ENCODE measurements at regions not wholly inside any gene's neighbourhood (a gene's known extent, or its start where the extent isn't known, plus 50 kb on each side); places are given as distances from the start of the nearest gene placed in this dataset.

DNA sequence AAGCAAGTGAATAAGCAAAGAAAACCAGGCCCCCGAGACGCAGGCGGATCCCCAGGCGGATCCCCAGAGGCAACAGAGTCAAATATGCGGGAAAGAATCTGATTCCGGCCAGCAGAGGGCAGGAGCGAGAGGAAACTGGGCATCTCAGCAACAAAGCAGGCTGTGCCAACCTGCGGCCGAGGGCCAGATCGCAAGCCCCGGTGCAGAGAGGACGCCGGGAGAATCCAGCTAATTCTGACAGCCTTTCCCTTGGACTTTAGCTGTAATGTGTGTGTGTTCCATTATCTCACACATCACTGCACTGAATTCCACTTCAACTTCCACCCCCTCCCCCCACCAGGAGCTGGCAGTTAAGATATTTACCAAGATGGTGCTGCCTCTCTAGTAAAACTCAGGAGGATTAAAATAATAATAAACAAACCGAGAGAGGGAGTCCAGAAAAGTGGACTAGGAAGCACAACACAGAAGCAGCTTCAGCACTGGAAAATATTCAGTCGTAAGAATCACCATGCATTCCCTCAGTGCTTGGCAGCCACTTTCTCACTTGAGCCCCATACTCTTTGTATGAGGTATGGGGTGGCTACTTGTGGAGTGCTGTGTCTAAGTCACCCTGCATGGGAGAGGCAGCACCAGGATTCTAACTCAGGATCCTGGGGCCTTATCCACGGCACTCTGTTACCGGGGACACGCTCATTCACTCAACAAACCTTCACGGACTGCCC is 66.2 kb upstream of the SNX9 start:
- Histone ChIP-seq H3K27me3 (ENCODE audit: control insufficient read depth, insufficient read depth, low read length) (peaks cover 3% of the 10 kb centered on the region; the same call in 1 of the 2 replicates), H3K27ac (ENCODE audit: low read depth, low read length) (no peak overlapping the region), H3K9me3 (ENCODE audit: control insufficient read depth, insufficient read depth, low read length) (peaks cover under 1% of the 10 kb centered on the region; the same call in 1 of the 2 replicates), H3K9ac (ENCODE audit: low read depth, low read length) (no peak overlapping the region), H3K4me1 (ENCODE audit: control insufficient read depth, insufficient read depth, low read length) (peaks cover 31% of the 10 kb centered on the region), H3K4me3 (ENCODE audit: low read depth, low read length) (no peak overlapping the region), H3K36me3 (ENCODE audit: control insufficient read depth, insufficient read depth, low read length) (no peaks in the 10 kb centered on the region)

DNA sequence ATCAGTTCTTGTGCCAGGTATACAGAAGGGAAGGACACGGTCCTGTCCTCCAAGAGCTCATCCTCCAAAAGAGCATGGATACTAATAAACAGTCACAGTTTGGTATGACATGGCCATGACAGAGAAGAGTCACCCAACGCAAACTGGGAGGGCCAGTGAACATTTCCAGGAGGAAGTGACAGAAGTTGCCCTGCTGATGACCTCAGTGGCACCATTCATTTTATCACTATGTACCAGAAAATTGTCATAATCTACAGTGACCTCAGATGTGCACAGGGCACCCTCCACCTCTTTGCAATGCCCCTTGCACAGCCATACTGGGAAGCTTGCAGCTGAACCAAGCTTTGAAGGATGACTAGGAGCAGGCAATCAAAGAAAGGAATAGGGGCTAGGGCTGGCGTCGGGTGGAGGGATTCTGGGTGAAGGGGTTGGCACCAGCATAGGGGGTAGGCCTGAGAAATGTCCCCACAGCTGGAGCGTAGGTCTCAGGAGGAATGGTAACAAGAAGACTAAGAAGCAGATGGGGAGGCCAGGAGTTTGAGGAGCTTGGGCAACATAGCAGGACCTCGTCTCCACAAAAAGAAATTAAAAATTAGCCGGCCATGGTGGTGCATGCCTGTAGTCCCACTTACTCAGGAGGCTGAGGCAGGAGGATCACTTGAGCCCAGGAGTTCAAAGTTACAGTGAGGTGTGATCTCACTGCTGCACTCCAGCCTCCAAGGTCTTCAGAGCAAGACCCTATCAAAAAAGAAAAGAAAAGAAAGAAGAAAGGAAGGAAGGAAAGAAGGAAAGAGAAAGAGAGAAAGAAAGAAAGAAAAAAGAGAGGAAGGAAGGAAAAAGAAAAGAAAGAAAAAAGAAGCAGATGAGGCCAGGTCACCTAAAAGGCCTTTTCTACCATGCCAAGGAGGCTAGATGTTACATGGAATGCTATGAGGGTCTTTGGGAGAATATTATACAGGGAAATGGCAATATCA is 65.3 kb upstream of the SNX9 start:
- H3K4me1 ChIP-seq (ENCODE audit: control insufficient read depth, insufficient read depth, low read length) = peaks cover 35% of the 10 kb centered on the region
- no peak overlapping the region for H3K9ac ChIP-seq (ENCODE audit: low read depth, low read length)
- H3K9me3 ChIP-seq (ENCODE audit: control insufficient read depth, insufficient read depth, low read length) = no peaks in the 10 kb centered on the region

DNA sequence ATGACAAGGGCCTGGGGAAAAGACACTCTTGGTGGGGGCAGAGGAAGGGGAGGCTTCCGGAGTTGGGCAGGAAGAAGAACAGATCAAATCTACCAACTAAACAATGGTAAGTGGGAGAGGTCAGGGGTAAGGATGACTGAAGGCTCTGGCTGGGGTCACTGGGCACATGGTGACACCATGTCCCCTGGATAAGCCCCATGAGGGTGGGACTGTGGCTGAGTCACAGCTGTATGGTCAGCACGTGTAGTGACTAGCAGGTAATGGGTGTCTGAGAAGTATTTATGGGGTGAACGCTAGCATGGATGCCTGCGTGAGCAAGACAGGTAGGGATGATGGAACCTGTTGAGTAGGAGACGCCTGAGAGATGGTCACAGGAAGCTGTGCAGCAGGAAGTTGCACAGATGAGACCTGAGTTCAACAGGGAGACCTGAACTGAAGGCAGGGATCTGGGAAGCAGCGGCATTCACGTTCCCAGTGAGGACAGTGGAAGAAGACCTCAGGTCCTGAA is 64.5 kb upstream of the SNX9 start:
- H3K27ac ChIP-seq (ENCODE audit: low read depth, low read length) = no peak overlapping the region
- H3K4me1 ChIP-seq (ENCODE audit: control insufficient read depth, insufficient read depth, low read length) = peaks cover 35% of the 10 kb centered on the region

More for the DNA sequence above, 65.3 kb upstream of the SNX9 start:
- Histone ChIP-seq H3K4me3 (ENCODE audit: low read depth, low read length) (no peak overlapping the region), H3K27me3 (ENCODE audit: control insufficient read depth, insufficient read depth, low read length) (peaks cover 3% of the 10 kb centered on the region; the same call in 1 of the 2 replicates), H3K27ac (ENCODE audit: low read depth, low read length) (no peak overlapping the region), H3K36me3 (ENCODE audit: control insufficient read depth, insufficient read depth, low read length) (no peaks in the 10 kb centered on the region)

GRCh38 chr6:157759028-157759427 is 64.0 kb upstream of the SNX9 start:
- H3K9ac ChIP-seq (ENCODE audit: low read depth, low read length) = no peak overlapping the region
- no peak overlapping the region for H3K27ac ChIP-seq (ENCODE audit: low read depth, low read length)
- H3K4me1 ChIP-seq (ENCODE audit: control insufficient read depth, insufficient read depth, low read length) = peaks cover 37% of the 10 kb centered on the region
- H3K9me3 ChIP-seq (ENCODE audit: control insufficient read depth, insufficient read depth, low read length) = no peaks in the 10 kb centered on the region
- no peak overlapping the region for H3K4me3 ChIP-seq (ENCODE audit: low read depth, low read length)
- peaks cover 3% of the 10 kb centered on the region; the same call in 1 of the 2 replicates for H3K27me3 ChIP-seq (ENCODE audit: control insufficient read depth, insufficient read depth, low read length)
- H3K36me3 ChIP-seq (ENCODE audit: control insufficient read depth, insufficient read depth, low read length) = no peaks in the 10 kb centered on the region

More for the DNA sequence above, 64.5 kb upstream of the SNX9 start:
- Histone ChIP-seq H3K27me3 (ENCODE audit: control insufficient read depth, insufficient read depth, low read length) (peaks cover 3% of the 10 kb centered on the region; the same call in 1 of the 2 replicates), H3K36me3 (ENCODE audit: control insufficient read depth, insufficient read depth, low read length) (no peaks in the 10 kb centered on the region), H3K9ac (ENCODE audit: low read depth, low read length) (no peak overlapping the region), H3K9me3 (ENCODE audit: control insufficient read depth, insufficient read depth, low read length) (no peaks in the 10 kb centered on the region), H3K4me3 (ENCODE audit: low read depth, low read length) (no peak overlapping the region)

GRCh38 chr6:157760137-157760536 is 62.9 kb upstream of the SNX9 start:
- H3K4me3 ChIP-seq (ENCODE audit: low read depth, low read length) = no peak overlapping the region
- no peaks in the 10 kb centered on the region for H3K36me3 ChIP-seq (ENCODE audit: control insufficient read depth, insufficient read depth, low read length)
- no peak overlapping the region for H3K27ac ChIP-seq (ENCODE audit: low read depth, low read length)
- no peaks in the 10 kb centered on the region for H3K9me3 ChIP-seq (ENCODE audit: control insufficient read depth, insufficient read depth, low read length)
- H3K27me3 ChIP-seq (ENCODE audit: control insufficient read depth, insufficient read depth, low read length) = peaks cover 3% of the 10 kb centered on the region; the same call in 1 of the 2 replicates
- H3K9ac ChIP-seq (ENCODE audit: low read depth, low read length) = no peak overlapping the region
- H3K4me1 ChIP-seq (ENCODE audit: control insufficient read depth, insufficient read depth, low read length) = peaks cover 42% of the 10 kb centered on the region

DNA sequence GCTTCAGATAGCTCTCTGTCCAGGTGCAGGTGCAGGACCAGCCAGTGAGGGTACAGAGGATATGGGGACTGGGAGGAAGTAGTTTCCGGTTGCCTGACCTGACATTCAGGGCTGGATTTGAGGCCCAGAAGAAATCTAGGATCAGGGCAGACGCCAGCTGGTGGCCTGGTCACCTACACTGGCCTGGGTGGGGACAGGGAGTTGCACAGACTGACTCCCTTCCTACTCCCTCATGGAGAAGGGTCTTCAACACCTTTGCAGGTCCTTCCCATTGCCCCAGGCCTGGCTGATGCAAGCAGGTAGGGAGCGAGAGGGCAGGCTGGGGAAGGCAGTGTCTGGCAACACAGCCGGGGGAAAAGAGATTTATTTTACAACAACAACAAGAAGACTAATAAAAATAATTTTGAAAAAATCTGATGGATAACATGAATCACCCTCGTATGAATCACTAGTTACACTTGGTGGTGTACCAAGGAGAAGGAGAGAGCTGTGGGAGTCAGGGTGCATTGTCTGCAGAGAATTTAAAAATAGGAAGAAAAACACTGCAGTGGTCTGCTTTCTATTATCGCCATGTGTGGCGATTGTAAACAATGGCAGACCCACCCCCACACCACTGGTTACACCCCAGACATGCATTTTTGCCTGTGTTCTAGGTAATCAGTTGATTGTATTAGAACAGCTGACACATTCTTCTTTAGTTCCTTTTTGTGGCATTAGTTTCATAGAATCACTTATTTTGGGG is 62.3 kb upstream of the SNX9 start:
- Histone ChIP-seq H3K9me3 (ENCODE audit: control insufficient read depth, insufficient read depth, low read length) (no peaks in the 10 kb centered on the region), H3K27me3 (ENCODE audit: control insufficient read depth, insufficient read depth, low read length) (peaks cover 3% of the 10 kb centered on the region; the same call in 1 of the 2 replicates), H3K4me3 (ENCODE audit: low read depth, low read length) (no peak overlapping the region), H3K4me1 (ENCODE audit: control insufficient read depth, insufficient read depth, low read length) (peaks cover 36% of the 10 kb centered on the region), H3K36me3 (ENCODE audit: control insufficient read depth, insufficient read depth, low read length) (no peaks in the 10 kb centered on the region), H3K9ac (ENCODE audit: low read depth, low read length) (no peak overlapping the region), H3K27ac (ENCODE audit: low read depth, low read length) (no peak overlapping the region)

GRCh38 chr6:157761331-157761921 is 61.6 kb upstream of the SNX9 start:
- Histone ChIP-seq H3K9ac (ENCODE audit: low read depth, low read length) (no peak overlapping the region), H3K27ac (ENCODE audit: low read depth, low read length) (no peak overlapping the region), H3K9me3 (ENCODE audit: control insufficient read depth, insufficient read depth, low read length) (no peaks in the 10 kb centered on the region), H3K27me3 (ENCODE audit: control insufficient read depth, insufficient read depth, low read length) (peaks cover 3% of the 10 kb centered on the region; the same call in 1 of the 2 replicates), H3K36me3 (ENCODE audit: control insufficient read depth, insufficient read depth, low read length) (no peaks in the 10 kb centered on the region), H3K4me1 (ENCODE audit: control insufficient read depth, insufficient read depth, low read length) (peaks cover 32% of the 10 kb centered on the region), H3K4me3 (ENCODE audit: low read depth, low read length) (no peak overlapping the region)

DNA sequence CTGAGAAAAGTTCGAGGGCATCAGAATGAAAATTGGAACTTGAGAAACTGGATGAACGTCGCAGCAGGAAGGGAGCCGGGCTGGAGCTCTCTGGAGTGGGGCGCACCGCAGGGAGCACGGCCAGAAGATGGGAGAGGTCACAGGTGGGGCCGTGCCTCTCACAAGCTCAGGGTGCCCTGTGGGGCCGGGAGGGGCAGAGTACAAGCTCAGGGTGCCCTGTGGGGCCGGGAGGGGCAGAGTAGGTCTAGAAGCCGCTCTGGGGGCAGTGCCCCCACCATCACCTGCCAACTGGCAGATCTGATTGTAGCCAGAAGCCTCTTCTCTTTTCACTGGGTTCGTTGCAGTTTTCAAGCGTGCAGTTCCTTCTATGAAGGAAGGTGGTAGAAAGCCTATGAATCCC is 61.1 kb upstream of the SNX9 start:
- Histone ChIP-seq H3K4me3 (ENCODE audit: low read depth, low read length) (no peak overlapping the region), H3K36me3 (ENCODE audit: control insufficient read depth, insufficient read depth, low read length) (no peaks in the 10 kb centered on the region), H3K9ac (ENCODE audit: low read depth, low read length) (no peak overlapping the region), H3K27me3 (ENCODE audit: control insufficient read depth, insufficient read depth, low read length) (peaks cover 3% of the 10 kb centered on the region; the same call in 1 of the 2 replicates), H3K27ac (ENCODE audit: low read depth, low read length) (peak overlapping the region; percentile 93), H3K9me3 (ENCODE audit: control insufficient read depth, insufficient read depth, low read length) (no peaks in the 10 kb centered on the region), H3K4me1 (ENCODE audit: control insufficient read depth, insufficient read depth, low read length) (peaks cover 29% of the 10 kb centered on the region)

- Histone ChIP-seq H3K27ac (ENCODE audit: low read depth, low read length) (peak overlapping the region; percentile 93), H3K36me3 (ENCODE audit: control insufficient read depth, insufficient read depth, low read length) (no peaks in the 10 kb centered on the region), H3K4me3 (ENCODE audit: low read depth, low read length) (no peak overlapping the region), H3K4me1 (ENCODE audit: control insufficient read depth, insufficient read depth, low read length) (peaks cover 28% of the 10 kb centered on the region), H3K9ac (ENCODE audit: low read depth, low read length) (no peak overlapping the region), H3K9me3 (ENCODE audit: control insufficient read depth, insufficient read depth, low read length) (no peaks in the 10 kb centered on the region), H3K27me3 (ENCODE audit: control insufficient read depth, insufficient read depth, low read length) (no peaks in the 10 kb centered on the region)
Measured at GRCh38 chr6:157762636-157763035, 60.4 kb upstream of the SNX9 start.

Measured in HUES48 (cell line).